ENCODE measurements at regions not wholly inside any gene's neighbourhood (a gene's known extent, or its start where the extent isn't known, plus 50 kb on each side); places are given as distances from the start of the nearest gene placed in this dataset.
A peak's percentile ranks its signal among the peaks of the same experiment; 100 is the strongest.

GRCh38 chr2:64196963-64197362, 52.7 kb upstream of the PELI1 start:
- DNase-seq = no peak

- DNase-seq = no peak
These were observed 56.9 kb upstream of the PELI1 start for GRCh38 chr2:64201151-64201550.

- DNase-seq = no peak
These were observed 58.1 kb upstream of the PELI1 start for GRCh38 chr2:64202206-64202845.

GRCh38 chr2:64203131-64203857, 59.1 kb upstream of the PELI1 start:
- peak; percentile 58 for DNase-seq

- DNase-seq = peak; percentile 51
These were observed 59.8 kb upstream of the PELI1 start for GRCh38 chr2:64203858-64204632.

- DNase-seq = no peak
These were observed 60.5 kb upstream of the PELI1 start for GRCh38 chr2:64204703-64205102.

GRCh38 chr2:64205415-64205814, 61.2 kb upstream of the PELI1 start:
- DNase-seq = no peak

GRCh38 chr2:64207573-64207972, 63.4 kb upstream of the PELI1 start:
- no peak for DNase-seq

GRCh38 chr2:64210816-64211215, 66.6 kb upstream of the PELI1 start:
- DNase-seq = no peak

GRCh38 chr2:64211276-64211921, 67.2 kb upstream of the PELI1 start:
- DNase-seq = no peak

- DNase-seq = no peak
These were observed 68.1 kb upstream of the PELI1 start for GRCh38 chr2:64212346-64212745.

GRCh38 chr2:64212801-64213321, 68.6 kb upstream of the PELI1 start:
- no peak for DNase-seq

GRCh38 chr2:64213532-64214275, 69.5 kb upstream of the PELI1 start:
- no peak for DNase-seq

- no peak for DNase-seq
These were observed 70.3 kb upstream of the PELI1 start for GRCh38 chr2:64214281-64215115.

- DNase-seq = no peak
These were observed 73.1 kb upstream of the PELI1 start for GRCh38 chr2:64217198-64217869.

- no peak for DNase-seq
These were observed 74.0 kb upstream of the PELI1 start for GRCh38 chr2:64218137-64218802.

- DNase-seq = no peak
These were observed 74.9 kb upstream of the PELI1 start for GRCh38 chr2:64219149-64219548.

GRCh38 chr2:64220265-64220664, 76.0 kb upstream of the PELI1 start:
- DNase-seq = no peak

GRCh38 chr2:64220894-64221617, 76.8 kb upstream of the PELI1 start:
- no peak for DNase-seq

GRCh38 chr2:64221935-64222334, 77.7 kb upstream of the PELI1 start:
- DNase-seq = no peak
